LNCAP (cell line): ENCODE measurements at regions not wholly inside any gene's neighbourhood (a gene's known extent, or its start where the extent isn't known, plus 50 kb on each side); places are given as distances from the start of the nearest gene placed in this dataset.

Experiments
- CTCF ChIP-seq: fragments of 450-650 bp; IDR thresholded peaks from 2 replicates; pipeline ENCODE4 v1.5.1; 2017; ENCODE audit warnings: mild to moderate bottlenecking

GRCh38 chr2:10195278-10196109 lies 73.0 kb downstream of the RRM2 start:
- TF ChIP-seq CTCF, result no peak

- TF ChIP-seq CTCF, result no peak
Observed at GRCh38 chr2:10196110-10196892, 73.8 kb downstream of the RRM2 start.

GRCh38 chr2:10196948-10197696 lies 74.6 kb downstream of the RRM2 start:
- TF ChIP-seq CTCF, result no peak

- TF ChIP-seq CTCF, result no peak
Observed at GRCh38 chr2:10197697-10198076, 75.1 kb downstream of the RRM2 start.

- no peak for TF ChIP-seq CTCF
Observed at GRCh38 chr2:10201201-10201600, 78.7 kb downstream of the RRM2 start.

- no peak for TF ChIP-seq CTCF
Observed at GRCh38 chr2:10202131-10202665, 79.7 kb downstream of the RRM2 start.
